ENCODE measurements at regions not wholly inside any gene's neighbourhood (a gene's known extent, or its start where the extent isn't known, plus 50 kb on each side); places are given as distances from the start of the nearest gene placed in this dataset.

GRCh38 chr2:21792571-21792970 is 668.8 kb downstream of the TDRD15 start:
- H3K9me3 ChIP-seq (ENCODE audit: insufficient read depth, low read length) = no peaks in the 10 kb centered on the region
- no peak overlapping the region for H3K27ac ChIP-seq (ENCODE audit: low read length)
- no peak overlapping the region for H3K4me3 ChIP-seq (ENCODE audit: low read length)
- no peaks in the 10 kb centered on the region for H3K79me2 ChIP-seq (ENCODE audit: low read length)
- no peaks in the 10 kb centered on the region for H3K4me1 ChIP-seq (ENCODE audit: low read length)
- no peak overlapping the region for H3K9ac ChIP-seq (ENCODE audit: low read length)
- TF ChIP-seq EZH2phosphoT487 (IDR thresholded peaks at IDR 0.05; ENCODE audit: low read depth) = no peak
- TF ChIP-seq CTCF (IDR thresholded peaks at IDR 0.05; ENCODE audit: low read depth, low read length) = no peak
- no peak overlapping the region for H3K4me2 ChIP-seq (ENCODE audit: low read length)
- H3K27me3 ChIP-seq (ENCODE audit: low read depth, low read length) = no peaks in the 10 kb centered on the region
- no peak overlapping the region for H2AFZ ChIP-seq (ENCODE audit: low read depth, low read length)
- H4K20me1 ChIP-seq (ENCODE audit: insufficient read depth, low read length) = no peaks in the 10 kb centered on the region
- H3K36me3 ChIP-seq (replicated peaks; ENCODE audit: low read depth, low read length) = no peaks in the 10 kb centered on the region

- H3K4me3 ChIP-seq (ENCODE audit: low read length) = no peak overlapping the region
- no peak overlapping the region for H2AFZ ChIP-seq (ENCODE audit: low read depth, low read length)
- no peak overlapping the region for H3K4me2 ChIP-seq (ENCODE audit: low read length)
- H3K9ac ChIP-seq (ENCODE audit: low read length) = no peak overlapping the region
- H3K27me3 ChIP-seq (ENCODE audit: low read depth, low read length) = no peaks in the 10 kb centered on the region
- H3K4me1 ChIP-seq (ENCODE audit: low read length) = no peaks in the 10 kb centered on the region
- no peaks in the 10 kb centered on the region for H3K36me3 ChIP-seq (replicated peaks; ENCODE audit: low read depth, low read length)
- no peaks in the 10 kb centered on the region for H3K9me3 ChIP-seq (ENCODE audit: insufficient read depth, low read length)
- H4K20me1 ChIP-seq (ENCODE audit: insufficient read depth, low read length) = no peaks in the 10 kb centered on the region
- no peak for TF ChIP-seq CTCF (IDR thresholded peaks at IDR 0.05; ENCODE audit: low read depth, low read length)
- no peak for TF ChIP-seq EZH2phosphoT487 (IDR thresholded peaks at IDR 0.05; ENCODE audit: low read depth)
- no peaks in the 10 kb centered on the region for H3K79me2 ChIP-seq (ENCODE audit: low read length)
- no peak overlapping the region for H3K27ac ChIP-seq (ENCODE audit: low read length)
Measured at GRCh38 chr2:21793461-21793860, 669.7 kb downstream of the TDRD15 start.

GRCh38 chr2:21794611-21795010 is 670.8 kb downstream of the TDRD15 start:
- Histone ChIP-seq H3K4me3 (ENCODE audit: low read length) (no peak overlapping the region), H3K36me3 (replicated peaks; ENCODE audit: low read depth, low read length) (no peaks in the 10 kb centered on the region), H3K79me2 (ENCODE audit: low read length) (no peaks in the 10 kb centered on the region), H4K20me1 (ENCODE audit: insufficient read depth, low read length) (no peaks in the 10 kb centered on the region), H3K4me2 (ENCODE audit: low read length) (no peak overlapping the region), H3K4me1 (ENCODE audit: low read length) (no peaks in the 10 kb centered on the region), H3K9ac (ENCODE audit: low read length) (no peak overlapping the region), H3K27me3 (ENCODE audit: low read depth, low read length) (no peaks in the 10 kb centered on the region), H3K27ac (ENCODE audit: low read length) (no peak overlapping the region), H2AFZ (ENCODE audit: low read depth, low read length) (no peak overlapping the region), H3K9me3 (ENCODE audit: insufficient read depth, low read length) (no peaks in the 10 kb centered on the region)
- TF ChIP-seq EZH2phosphoT487 (IDR thresholded peaks at IDR 0.05; ENCODE audit: low read depth) (no peak), CTCF (IDR thresholded peaks at IDR 0.05; ENCODE audit: low read depth, low read length) (no peak)

- H3K79me2 ChIP-seq (ENCODE audit: low read length) = no peaks in the 10 kb centered on the region
- H3K9ac ChIP-seq (ENCODE audit: low read length) = no peak overlapping the region
- TF ChIP-seq EZH2phosphoT487 (IDR thresholded peaks at IDR 0.05; ENCODE audit: low read depth) (no peak), CTCF (IDR thresholded peaks at IDR 0.05; ENCODE audit: low read depth, low read length) (no peak)
- no peaks in the 10 kb centered on the region for H3K27me3 ChIP-seq (ENCODE audit: low read depth, low read length)
- no peak overlapping the region for H3K4me3 ChIP-seq (ENCODE audit: low read length)
- no peak overlapping the region for H2AFZ ChIP-seq (ENCODE audit: low read depth, low read length)
- no peak overlapping the region for H3K27ac ChIP-seq (ENCODE audit: low read length)
- H4K20me1 ChIP-seq (ENCODE audit: insufficient read depth, low read length) = no peaks in the 10 kb centered on the region
- no peaks in the 10 kb centered on the region for H3K36me3 ChIP-seq (replicated peaks; ENCODE audit: low read depth, low read length)
- H3K9me3 ChIP-seq (ENCODE audit: insufficient read depth, low read length) = no peaks in the 10 kb centered on the region
- H3K4me2 ChIP-seq (ENCODE audit: low read length) = no peak overlapping the region
- H3K4me1 ChIP-seq (ENCODE audit: low read length) = no peaks in the 10 kb centered on the region
Measured at GRCh38 chr2:21800356-21800755, 676.6 kb downstream of the TDRD15 start.
